ENCODE measurements at regions not wholly inside any gene's neighbourhood (a gene's known extent, or its start where the extent isn't known, plus 50 kb on each side); places are given as distances from the start of the nearest gene placed in this dataset.
"Not testable (repeated sequence)": the region's sequence is repeated elsewhere in the genome, so short reads cannot be mapped to it uniquely, and the experiment has no call there.

GRCh38 chr2:7094231-7094741 is 177.1 kb downstream of the RNF144A start:
- Mint-ChIP-seq H3K36me3 (ENCODE audit: low read depth) (no peaks in the 10 kb centered on the region), H3K4me3 (no peak overlapping the region), H3K9me3 (no peaks in the 10 kb centered on the region), H3K4me1 (ENCODE audit: low read depth) (peaks cover 7% of the 10 kb centered on the region), H3K27me3 (no peaks in the 10 kb centered on the region), H3K27ac (no peak overlapping the region)
- intact Hi-C loops (cut with micrococcal nuclease): loop anchor here (10.0 kb wide), 1 partner anchor 1591 kb away; the partner anchor contains the start of gene ID2
- CTCF ChIA-PET: interaction anchor here (1.6 to 1.9 kb wide), 2 partner anchors 9 to 109 kb away, joined by 3 to 6 read pairs; no protein-coding TSS in a partner anchor
- ATAC-seq (no peak), DNase-seq (no peak)
- POLR2A ChIA-PET: interaction anchor here (0.9 kb wide), 1 partner anchor 35 kb away, joined by 3 read pairs; no protein-coding TSS in a partner anchor
- no peak for TF ChIP-seq CTCF (IDR thresholded peaks at IDR 0.05)

GRCh38 chr2:7096726-7097352 is 179.6 kb downstream of the RNF144A start:
- ATAC-seq: no peak
- no peak overlapping the region for H3K4me3 Mint-ChIP-seq

GRCh38 chr2:7097353-7097895 is 180.2 kb downstream of the RNF144A start:
- POLR2A ChIA-PET: no interaction called here
- intact Hi-C loops (cut with micrococcal nuclease): loop anchor here (10.0 kb wide), 1 partner anchor 1587 kb away; the partner anchor contains the start of gene ID2

More at GRCh38 chr2:7096726-7097352, 179.6 kb downstream of the RNF144A start:
- Mint-ChIP-seq H3K27me3 (no peaks in the 10 kb centered on the region), H3K36me3 (ENCODE audit: low read depth) (no peaks in the 10 kb centered on the region), H3K9me3 (no peaks in the 10 kb centered on the region), H3K27ac (no peak overlapping the region), H3K4me1 (ENCODE audit: low read depth) (peaks cover 7% of the 10 kb centered on the region)
- ChIA-PET CTCF (interaction anchor here (0.6 to 2.1 kb wide), 31 partner anchors 9 to 1685 kb away, joined by 3 to 10 read pairs (median 4); no protein-coding TSS in a partner anchor), POLR2A (no interaction called here)
- intact Hi-C loops (cut with micrococcal nuclease): loop anchor here (10.0 kb wide), 1 partner anchor 1588 kb away; the partner anchor contains the start of gene ID2
- TF ChIP-seq CTCF (IDR thresholded peaks at IDR 0.05): no peak
- DNase-seq: no peak

GRCh38 chr2:7098816-7099215 is 181.6 kb downstream of the RNF144A start:
- POLR2A ChIA-PET: no interaction called here
- no peak for TF ChIP-seq CTCF (IDR thresholded peaks at IDR 0.05)
- DNase-seq: no peak
- no peaks in the 10 kb centered on the region for H3K9me3 Mint-ChIP-seq
- no peak overlapping the region for H3K4me3 Mint-ChIP-seq
- H3K36me3 Mint-ChIP-seq (ENCODE audit: low read depth): no peaks in the 10 kb centered on the region
- H3K27me3 Mint-ChIP-seq: no peaks in the 10 kb centered on the region
- no peak overlapping the region for H3K27ac Mint-ChIP-seq
- H3K4me1 Mint-ChIP-seq (ENCODE audit: low read depth): peaks cover 7% of the 10 kb centered on the region
- intact Hi-C loops (cut with micrococcal nuclease): loop anchor here (10.0 kb wide), 1 partner anchor 1586 kb away; the partner anchor contains the start of gene ID2
- CTCF ChIA-PET: interaction anchor here (0.7 kb wide), 1 partner anchor 105 kb away, joined by 3 read pairs; no protein-coding TSS in a partner anchor
- ATAC-seq: no peak

More at GRCh38 chr2:7097353-7097895, 180.2 kb downstream of the RNF144A start:
- peak; percentile 97 for ATAC-seq
- CTCF ChIA-PET: interaction anchor here (0.7 to 2.1 kb wide), 41 partner anchors 8 to 1777 kb away, joined by 3 to 10 read pairs (median 4); no protein-coding TSS in a partner anchor
- peaks cover 7% of the 10 kb centered on the region for H3K4me1 Mint-ChIP-seq (ENCODE audit: low read depth)
- no peaks in the 10 kb centered on the region for H3K27me3 Mint-ChIP-seq
- TF ChIP-seq CTCF (IDR thresholded peaks at IDR 0.05): peak; percentile 93
- H3K27ac Mint-ChIP-seq: peak overlapping the region; percentile 62
- DNase-seq: peak; percentile 81
- no peaks in the 10 kb centered on the region for H3K9me3 Mint-ChIP-seq
- no peaks in the 10 kb centered on the region for H3K36me3 Mint-ChIP-seq (ENCODE audit: low read depth)
- peak overlapping the region; percentile 59 for H3K4me3 Mint-ChIP-seq

GRCh38 chr2:7099687-7100086 is 182.5 kb downstream of the RNF144A start:
- POLR2A ChIA-PET; H3K27ac Mint-ChIP-seq; DNase-seq; H3K36me3 Mint-ChIP-seq (ENCODE audit: low read depth); H3K4me3 Mint-ChIP-seq; H3K9me3 Mint-ChIP-seq; H3K4me1 Mint-ChIP-seq (ENCODE audit: low read depth); ATAC-seq; H3K27me3 Mint-ChIP-seq: not testable (repeated sequence)
- CTCF ChIA-PET: interaction anchor here (0.7 kb wide), 1 partner anchor 11 kb away, joined by 3 read pairs; no protein-coding TSS in a partner anchor
- intact Hi-C loops (cut with micrococcal nuclease): loop anchor here (10.0 kb wide), 1 partner anchor 1585 kb away; the partner anchor contains the start of gene ID2
